ENCODE measurements at regions not wholly inside any gene's neighbourhood (a gene's known extent, or its start where the extent isn't known, plus 50 kb on each side); places are given as distances from the start of the nearest gene placed in this dataset.
"Not testable (repeated sequence)": the region's sequence is repeated elsewhere in the genome, so short reads cannot be mapped to it uniquely, and the experiment has no call there.

- ATAC-seq = no peak
Measured at GRCh38 chr1:189696297-189696696, 781.4 kb downstream of the BRINP3 start.

- ATAC-seq = no peak
Measured at GRCh38 chr1:189697113-189697512, 780.6 kb downstream of the BRINP3 start.

GRCh38 chr1:189701606-189702005 lies 776.1 kb downstream of the BRINP3 start:
- ATAC-seq = no peak

- no peak for ATAC-seq
Measured at GRCh38 chr1:189706594-189706993, 771.1 kb downstream of the BRINP3 start.

- no peak for ATAC-seq
Measured at GRCh38 chr1:189708674-189709073, 769.0 kb downstream of the BRINP3 start.

GRCh38 chr1:189718147-189718795 lies 759.4 kb downstream of the BRINP3 start:
- not testable (repeated sequence) for ATAC-seq

- no peak for ATAC-seq
Measured at GRCh38 chr1:189726806-189727205, 750.9 kb downstream of the BRINP3 start.

GRCh38 chr1:189751311-189751710 lies 726.4 kb downstream of the BRINP3 start:
- no peak for ATAC-seq

GRCh38 chr1:189752461-189752995 lies 725.1 kb downstream of the BRINP3 start:
- ATAC-seq = no peak

- not testable (repeated sequence) for ATAC-seq
Measured at GRCh38 chr1:189755100-189755499, 722.6 kb downstream of the BRINP3 start.

- no peak for ATAC-seq
Measured at GRCh38 chr1:189764391-189765320, 713.0 kb downstream of the BRINP3 start.

GRCh38 chr1:189769448-189769847 lies 708.2 kb downstream of the BRINP3 start:
- ATAC-seq = no peak

- no peak for ATAC-seq
Measured at GRCh38 chr1:189774721-189775287, 702.9 kb downstream of the BRINP3 start.

- ATAC-seq = no peak
Measured at GRCh38 chr1:189775343-189775742, 702.3 kb downstream of the BRINP3 start.

GRCh38 chr1:189779034-189779433 lies 698.6 kb downstream of the BRINP3 start:
- ATAC-seq = no peak

- no peak for ATAC-seq
Measured at GRCh38 chr1:189782295-189782694, 695.4 kb downstream of the BRINP3 start.

GRCh38 chr1:189783456-189783855 lies 694.2 kb downstream of the BRINP3 start:
- ATAC-seq = no peak

- ATAC-seq = no peak
Measured at GRCh38 chr1:189786761-189787160, 690.9 kb downstream of the BRINP3 start.

- no peak for ATAC-seq
Measured at GRCh38 chr1:189787201-189787600, 690.5 kb downstream of the BRINP3 start.

- no peak for ATAC-seq
Measured at GRCh38 chr1:189790335-189790734, 687.3 kb downstream of the BRINP3 start.

- no peak for ATAC-seq
Measured at GRCh38 chr1:189803364-189803763, 674.3 kb downstream of the BRINP3 start.

GRCh38 chr1:189804352-189804751 lies 673.3 kb downstream of the BRINP3 start:
- ATAC-seq = no peak

GRCh38 chr1:189805735-189806134 lies 671.9 kb downstream of the BRINP3 start:
- ATAC-seq = no peak
